Lower leg skin (tissue), 3 donors: ENCODE measurements at regions not wholly inside any gene's neighbourhood (a gene's known extent, or its start where the extent isn't known, plus 50 kb on each side); places are given as distances from the start of the nearest gene placed in this dataset.

Experiments
- CTCF ChIP-seq, 3 donors: fragments of 450-650 bp; IDR thresholded peaks; one replicate each; pipeline ENCODE4 v1.5.1; 2016; ENCODE audit warnings: antibody characterized with exemption in 3 of 3, mild to moderate bottlenecking in 3 of 3, moderate library complexity in 2 of 3
- POLR2A ChIP-seq, 2 donors: fragments of 450-650 bp; IDR thresholded peaks; one replicate each; pipeline ENCODE4 v1.6.1; 2016 to 2017; ENCODE audit warnings: antibody characterized with exemption in 2 of 2, mild to moderate bottlenecking in 1 of 2, moderate library complexity in 1 of 2

GRCh38 chr20:41691443-41691842 is 73.3 kb upstream of the CHD6 start:
- TF ChIP-seq CTCF (IDR thresholded peaks at IDR 0.05) (no peak), POLR2A (IDR thresholded peaks at IDR 0.05) (no peak)
